OCI-LY7 (cell line): ENCODE measurements at regions not wholly inside any gene's neighbourhood (a gene's known extent, or its start where the extent isn't known, plus 50 kb on each side); places are given as distances from the start of the nearest gene placed in this dataset.
"Not testable (repeated sequence)": the region's sequence is repeated elsewhere in the genome, so short reads cannot be mapped to it uniquely, and the experiment has no call there.

ENCODE experiments used
- BruUV-seq: library from RNA; stranded (reverse); fragments of 400-500 nt; replicated peaks from 2 replicates; lab custom pipeline; 2021; lab: Mats Ljungman, UMichigan
- CTCF ChIA-PET: fragments of 300-600 bp; sonication (Branson Sonifier 250); formaldehyde crosslinking; loops from one replicate; lab custom pipeline; 2022; ENCODE audit warnings: antibody characterized with exemption; ENCODE audit not compliant: unreplicated experiment; lab: Charles Lee
- POLR2A ChIA-PET: fragments of 300-600 bp; sonication (Branson Sonifier 250); formaldehyde crosslinking; loops from one replicate; lab custom pipeline; 2022; ENCODE audit warnings: antibody characterized with exemption; lab: Charles Lee
- DNase-seq: peaks from one replicate; pipeline ENCODE4 v3.0.0-alpha.2; 2015; ENCODE audit warnings: low spot score
- H2AFZ ChIP-seq: fragments of 200-600 bp; sonication (generic), shearing (Covaris generic); 2 replicates; pipeline ENCODE4 v1.6.1; 2014; ENCODE audit warnings: mild to moderate bottlenecking, antibody characterized with exemption, low read length, moderate library complexity
- H3K27ac ChIP-seq: fragments of 200-600 bp; sonication (generic); 2 replicates; pipeline ENCODE4 v1.5.1; 2014; ENCODE audit warnings: mixed run types, low read depth, mild to moderate bottlenecking, moderate library complexity, low read length, inconsistent platforms; ENCODE audit not compliant: poor library complexity, severe bottlenecking
- H3K36me3 ChIP-seq: fragments of 200-600 bp; sonication (generic); 2 replicates; pipeline ENCODE4 v1.6.1; 2014; ENCODE audit warnings: mild to moderate bottlenecking, antibody characterized with exemption, low read length, moderate library complexity, mixed read lengths; ENCODE audit not compliant: insufficient read depth
- H3K4me1 ChIP-seq: fragments of 200-600 bp; sonication (generic); 2 replicates; pipeline ENCODE4 v1.5.1; 2014; ENCODE audit warnings: mild to moderate bottlenecking, low read length; ENCODE audit not compliant: insufficient read depth, poor library complexity, severe bottlenecking
- H3K4me2 ChIP-seq: fragments of 200-600 bp; sonication (generic); 2 replicates; pipeline ENCODE4 v1.6.1; 2014; ENCODE audit warnings: mild to moderate bottlenecking, low read length
- H3K4me3 ChIP-seq: fragments of 200-600 bp; sonication (generic); 2 replicates; pipeline ENCODE4 v1.5.1; 2014; ENCODE audit warnings: mild to moderate bottlenecking, low read depth, low read length; ENCODE audit not compliant: poor library complexity, severe bottlenecking
- H3K79me2 ChIP-seq: fragments of 200-600 bp; sonication (generic); 2 replicates; pipeline ENCODE4 v1.6.1; 2016; ENCODE audit warnings: low read depth, mild to moderate bottlenecking, low read length, moderate library complexity, mixed read lengths; ENCODE audit not compliant: insufficient read depth
- H3K9me2 ChIP-seq: fragments of 200-600 bp; sonication (generic); 2 replicates; pipeline ENCODE4 v1.6.1; 2016; ENCODE audit warnings: mild to moderate bottlenecking, low read length, mixed read lengths; ENCODE audit not compliant: insufficient read depth
- H3K9me3 ChIP-seq: fragments of 200-600 bp; sonication (generic); 2 replicates; pipeline ENCODE4 v1.6.1; 2014; ENCODE audit warnings: mild to moderate bottlenecking, mixed run types, low read length, mixed read lengths
- H4K20me1 ChIP-seq: fragments of 200-600 bp; sonication (generic); 2 replicates; pipeline ENCODE4 v1.6.1; 2014; ENCODE audit warnings: mild to moderate bottlenecking, antibody characterized with exemption, low read length, moderate library complexity, mixed read lengths; ENCODE audit not compliant: insufficient read depth
- intact Hi-C: fragments of 100-400 bp; cut with micrococcal nuclease; formaldehyde crosslinking; loops from one replicate; pipeline ENCODE4 v1.10.0; 2022; ENCODE audit not compliant: unreplicated experiment

DNA sequence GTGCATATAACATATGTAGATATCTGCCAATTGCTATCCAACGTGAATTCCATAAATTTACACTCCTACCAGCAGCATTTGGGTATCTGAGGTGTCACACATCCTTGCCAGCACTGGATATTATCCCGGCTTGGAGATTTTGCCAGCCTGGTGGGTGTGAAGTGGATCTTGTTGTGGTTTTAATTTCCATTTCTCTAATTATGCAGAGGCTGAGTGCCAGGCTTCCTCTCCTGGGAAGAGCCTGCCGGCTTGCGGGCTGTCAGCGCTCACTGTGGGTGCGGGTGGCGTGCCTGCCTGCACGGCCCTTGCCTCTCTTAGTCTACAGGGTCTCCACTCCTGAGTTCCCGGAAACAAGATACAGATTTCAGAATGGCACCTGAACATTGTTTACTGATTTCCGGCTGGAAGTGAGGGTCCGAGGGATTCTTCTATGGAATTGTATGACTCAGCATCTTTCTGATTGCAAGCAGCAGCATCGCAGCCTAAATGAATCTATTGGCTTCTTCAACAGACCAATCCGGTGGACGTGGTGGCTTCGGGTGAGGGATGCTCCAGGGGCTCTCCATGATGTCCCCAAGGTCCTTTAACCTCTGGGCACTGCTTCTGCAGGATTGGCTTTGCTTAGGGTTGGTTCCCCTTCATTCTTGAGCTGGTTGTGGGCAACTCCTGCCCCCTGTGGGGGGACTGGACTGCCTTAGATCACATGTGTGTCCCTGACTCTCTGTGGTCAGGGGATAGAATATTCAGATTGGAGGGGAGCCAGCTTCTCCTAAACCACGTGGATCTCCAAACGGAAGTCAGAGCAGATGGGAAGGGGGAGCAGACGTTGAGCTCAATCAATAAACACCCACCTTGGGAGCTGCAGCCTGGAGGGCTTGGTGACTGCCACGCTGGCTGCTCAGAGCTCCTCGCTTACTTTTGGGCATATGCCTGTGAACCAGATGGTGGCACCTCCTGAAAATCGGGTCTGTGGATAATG lies 58.0 kb upstream of the LRPAP1 start:
- BruUV-seq, H3K36me3 ChIP-seq, H4K20me1 ChIP-seq, H3K4me2 ChIP-seq, H3K27ac ChIP-seq, DNase-seq, H3K9me3 ChIP-seq, CTCF ChIA-PET, H3K79me2 ChIP-seq, POLR2A ChIA-PET, H3K4me1 ChIP-seq, intact Hi-C loops, H3K9me2 ChIP-seq, H2AFZ ChIP-seq, H3K4me3 ChIP-seq: not testable (repeated sequence)

DNA sequence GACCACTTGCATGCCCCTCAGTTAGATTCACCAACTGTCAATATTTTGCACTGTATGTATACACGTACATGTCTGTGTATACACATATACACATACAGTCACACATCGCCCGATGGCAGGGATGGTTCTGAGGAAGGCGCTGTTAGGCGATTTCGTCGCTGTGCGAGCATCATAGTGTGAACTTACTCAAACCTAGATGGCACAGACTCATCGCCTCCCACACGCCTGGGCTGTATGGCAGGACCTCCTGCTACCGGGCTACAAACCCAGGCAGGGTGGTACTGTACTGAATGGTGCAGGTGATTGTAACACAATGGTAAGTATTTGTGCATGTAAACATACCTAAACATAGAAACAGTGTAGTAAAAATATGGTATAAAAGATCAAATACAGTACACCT lies 57.2 kb upstream of the LRPAP1 start:
- POLR2A ChIA-PET, BruUV-seq, intact Hi-C loops, H3K4me1 ChIP-seq, H4K20me1 ChIP-seq, H3K9me3 ChIP-seq, H3K9me2 ChIP-seq, CTCF ChIA-PET, H3K4me3 ChIP-seq, H3K4me2 ChIP-seq, H2AFZ ChIP-seq, H3K79me2 ChIP-seq, H3K36me3 ChIP-seq, H3K27ac ChIP-seq, DNase-seq: not testable (repeated sequence)

DNA sequence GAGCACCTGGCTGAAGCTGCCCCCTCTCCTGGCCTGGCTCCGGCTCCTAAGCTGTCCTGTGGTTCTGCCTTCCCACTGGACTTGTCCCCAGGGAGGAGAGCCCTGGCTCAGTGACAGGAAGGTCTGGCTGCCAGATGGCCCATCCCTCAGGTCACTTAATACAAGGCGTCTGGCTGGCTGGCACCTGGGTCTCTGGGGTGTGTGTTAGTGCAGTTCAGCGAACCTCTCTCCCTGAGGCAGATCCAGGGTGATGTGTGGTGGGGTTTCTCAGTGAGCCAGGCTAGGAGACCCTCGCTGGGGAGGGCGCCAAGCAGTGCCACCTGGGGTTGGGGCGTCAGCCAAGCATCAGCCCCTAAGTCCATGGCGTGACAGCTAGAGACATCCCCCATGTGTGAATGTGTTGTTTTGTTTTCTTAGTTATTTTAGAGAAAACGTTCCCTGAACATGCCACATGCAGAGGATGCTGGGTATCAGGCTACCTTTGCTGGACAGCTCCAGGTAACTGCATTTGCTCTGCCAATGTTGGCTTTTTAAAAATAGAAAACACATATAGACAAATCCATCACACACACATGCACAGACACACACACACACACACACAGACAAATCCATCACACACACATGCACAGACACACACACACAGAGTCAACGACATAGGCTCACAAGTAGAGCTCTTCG lies 56.4 kb upstream of the LRPAP1 start:
- CTCF ChIA-PET, H2AFZ ChIP-seq, H3K36me3 ChIP-seq, DNase-seq, BruUV-seq, H3K27ac ChIP-seq, intact Hi-C loops, H3K4me1 ChIP-seq, H3K4me2 ChIP-seq, POLR2A ChIA-PET, H3K9me2 ChIP-seq, H3K9me3 ChIP-seq, H3K79me2 ChIP-seq, H4K20me1 ChIP-seq, H3K4me3 ChIP-seq: not testable (repeated sequence)

DNA sequence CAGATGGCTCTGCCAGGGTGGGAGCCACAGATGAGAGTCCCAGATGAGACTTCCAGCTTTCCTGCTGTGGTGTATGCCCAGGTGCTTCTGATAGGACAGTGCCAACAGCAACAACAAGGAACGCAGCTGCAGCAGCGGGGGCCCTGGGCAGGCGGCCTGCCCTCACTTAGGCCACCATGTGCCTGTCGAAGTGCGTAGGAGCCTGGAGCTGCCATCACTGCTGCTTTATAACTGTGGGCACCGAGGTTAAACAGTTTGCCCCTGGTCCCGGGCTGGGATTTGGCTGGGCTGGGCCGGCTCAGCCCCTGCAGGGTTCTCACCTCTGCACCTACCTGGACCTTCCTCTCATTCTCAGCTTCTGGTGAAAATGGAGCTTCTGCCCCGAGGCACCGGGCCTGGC lies 54.4 kb upstream of the LRPAP1 start:
- DNase-seq, H3K4me3 ChIP-seq, H3K27ac ChIP-seq, H3K79me2 ChIP-seq, H3K9me2 ChIP-seq, H3K4me1 ChIP-seq, BruUV-seq, H4K20me1 ChIP-seq, H3K9me3 ChIP-seq, intact Hi-C loops, CTCF ChIA-PET, POLR2A ChIA-PET, H3K4me2 ChIP-seq, H3K36me3 ChIP-seq, H2AFZ ChIP-seq: not testable (repeated sequence)

DNA sequence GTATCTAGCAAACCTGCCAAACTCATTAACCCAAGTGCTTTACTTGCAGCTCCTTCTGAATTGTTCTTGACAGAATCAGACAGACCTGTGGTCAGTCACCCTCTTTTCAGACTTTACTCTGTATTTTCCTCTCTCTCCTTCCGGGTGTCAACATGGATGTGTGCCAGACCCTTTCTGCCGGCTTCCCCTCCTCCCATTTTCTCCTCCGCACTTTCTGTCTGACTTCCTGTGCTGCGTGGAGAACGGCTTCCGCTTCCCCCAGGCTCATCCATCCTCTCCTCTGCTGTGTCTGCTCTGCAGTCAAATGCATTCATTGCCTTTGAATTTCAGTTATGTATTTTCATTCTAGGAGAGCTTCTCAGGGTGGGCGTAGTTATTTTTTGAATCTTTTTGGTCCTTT lies 53.3 kb upstream of the LRPAP1 start:
- H4K20me1 ChIP-seq, H3K9me3 ChIP-seq, CTCF ChIA-PET, intact Hi-C loops, POLR2A ChIA-PET, H3K36me3 ChIP-seq, BruUV-seq, H3K4me1 ChIP-seq, H3K4me3 ChIP-seq, H3K27ac ChIP-seq, DNase-seq, H3K79me2 ChIP-seq, H2AFZ ChIP-seq, H3K9me2 ChIP-seq, H3K4me2 ChIP-seq: not testable (repeated sequence)
